GM12878 (cell line): ENCODE measurements at regions not wholly inside any gene's neighbourhood (a gene's known extent, or its start where the extent isn't known, plus 50 kb on each side); places are given as distances from the start of the nearest gene placed in this dataset.
"Not testable (repeated sequence)": the region's sequence is repeated elsewhere in the genome, so short reads cannot be mapped to it uniquely, and the experiment has no call there.

Experiments
- ATAC-seq: fragments of 200-7000 bp; cut with Tn5 transposase; 3 replicates; pipeline ENCODE4 v1.9.1; 2020; ENCODE audit warnings: mild to moderate bottlenecking, moderate library complexity
- BruUV-seq: library from RNA; stranded (reverse); fragments of 400-500 nt; replicated peaks from 2 replicates; lab custom pipeline; 2021; lab: Mats Ljungman, UMichigan
- CTCF ChIA-PET: fragments of 300-600 bp; sonication (Branson Sonifier 250); formaldehyde crosslinking; extraction: SDS; loops from one replicate; lab custom pipeline; 2021; ENCODE audit warnings: inconsistent platforms; lab: Yijun Ruan, JAX
- POLR2A ChIA-PET: fragments of 350-600 bp; formaldehyde crosslinking; extraction: SDS; loops from one replicate; lab custom pipeline; 2021; ENCODE audit warnings: inconsistent platforms; lab: Charles Lee
- RAD21 ChIA-PET: fragments of 300-600 bp; sonication (Branson Sonifier 250); formaldehyde crosslinking; loops from one replicate; lab custom pipeline; 2023; ENCODE audit warnings: antibody characterized with exemption; ENCODE audit not compliant: unreplicated experiment; lab: Charles Lee
- SMC1A ChIA-PET: fragments of 300-600 bp; sonication (Branson Sonifier 250); formaldehyde crosslinking; loops from one replicate; lab custom pipeline; 2023; ENCODE audit not compliant: unreplicated experiment, uncharacterized antibody; lab: Charles Lee
- DNase-seq: peaks from one replicate; pipeline ENCODE4 v3.0.0-alpha.2; 2011; ENCODE audit warnings: low read depth, low spot score
- FAIRE-seq: peaks from 3 replicates; lab custom pipeline; 2011; peaks lifted over from hg19 to GRCh38; lab: Jason Lieb, UNC
- H2AFZ ChIP-seq: 2 replicates; pipeline ENCODE4 v1.6.0; 2011; ENCODE audit warnings: low read depth, low read length, control low read depth; ENCODE audit not compliant: control insufficient read depth
- H3K27ac ChIP-seq: 2 replicates; pipeline ENCODE4 v1.5.1; 2011; ENCODE audit warnings: control low read depth; ENCODE audit not compliant: control insufficient read depth, insufficient read depth
- H3K27me3 ChIP-seq, 2 experiments: replicated peaks in 1 of 2; 2 replicates each; pipeline versions ENCODE4 v1.6.0 to v1.6.1; 2011; ENCODE audit warnings: low read length in 1 of 2; ENCODE audit not compliant: control insufficient read depth in 2 of 2, insufficient read depth in 2 of 2
- H3K36me3 ChIP-seq, 2 experiments: 2 replicates each; pipeline ENCODE4 v1.5.1; 2011; ENCODE audit warnings: low read length in 1 of 2; ENCODE audit not compliant: control insufficient read depth in 2 of 2, insufficient read depth in 2 of 2
- H3K4me1 ChIP-seq: 2 replicates; pipeline ENCODE4 v1.6.1; 2011; ENCODE audit warnings: mild to moderate bottlenecking, low read length, moderate library complexity, mixed read lengths; ENCODE audit not compliant: control insufficient read depth, insufficient read depth
- H3K4me2 ChIP-seq: 2 replicates; pipeline ENCODE4 v1.6.0; 2011; ENCODE audit warnings: control low read depth; ENCODE audit not compliant: control insufficient read depth, insufficient read depth
- H3K4me3 ChIP-seq: fragments of 200-600 bp; sonication (generic); 2 replicates; pipeline ENCODE4 v1.5.1; 2016
- H3K79me2 ChIP-seq: 2 replicates; pipeline ENCODE4 v1.6.0; 2011; ENCODE audit warnings: low read length; ENCODE audit not compliant: control insufficient read depth, insufficient read depth
- H3K9ac ChIP-seq: 2 replicates; pipeline ENCODE4 v1.8.0; 2011; ENCODE audit warnings: low read length, control low read depth, mixed read lengths; ENCODE audit not compliant: control insufficient read depth, insufficient read depth
- H3K9me3 ChIP-seq: replicated peaks from 3 replicates; pipeline ENCODE4 v1.5.1; 2011; ENCODE audit warnings: mild to moderate bottlenecking, low read length; ENCODE audit not compliant: control insufficient read depth, insufficient read depth
- H4K20me1 ChIP-seq: 2 replicates; pipeline ENCODE4 v1.6.0; 2011; ENCODE audit not compliant: control insufficient read depth, insufficient read depth
- BMI1 ChIP-seq: fragments of 450-650 bp; IDR thresholded peaks from 2 replicates; pipeline ENCODE4 v1.6.1; 2016; ENCODE audit warnings: mild to moderate bottlenecking, moderate library complexity, borderline replicate concordance
- WGBS: methylation state at CpG from one replicate; pipeline ENCODE4 v1.1.6; 2016; ENCODE audit warnings: low lambda C conversion rate; ENCODE audit not compliant: insufficient replicate concordance, insufficient coverage; ENCODE audit errors: missing lambda C conversion rate; 5-methylcytosine and 5-hydroxymethylcytosine counted together
- in situ Hi-C: fragments of 300-500 bp; cut with MboI; formaldehyde crosslinking; loops from 9 replicates; pipeline ENCODE4 v1.14.3; 2018; ENCODE audit warnings: mixed read lengths
- intact Hi-C: fragments of 100-400 bp; cut with micrococcal nuclease; formaldehyde crosslinking; loops from one replicate; pipeline ENCODE4 v1.14.2; 2022; ENCODE audit not compliant: unreplicated experiment

DNA sequence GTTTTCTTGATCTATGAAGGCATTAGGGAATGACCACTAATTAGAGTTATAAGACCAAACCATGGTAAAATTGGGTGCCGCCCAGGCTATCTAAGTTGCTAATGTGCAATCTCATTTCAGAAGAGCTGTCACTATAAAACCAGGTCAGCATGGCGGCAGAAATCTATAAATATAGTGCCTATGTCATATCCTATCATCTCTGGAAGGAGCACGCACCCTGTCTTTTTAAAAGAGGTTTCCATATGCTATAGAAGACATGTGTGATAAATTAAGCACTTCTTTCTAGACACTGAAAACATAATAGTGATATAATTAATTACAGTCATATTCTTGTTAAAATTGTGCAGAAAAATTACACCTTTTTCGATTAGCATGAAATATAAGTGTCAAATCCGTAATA lies 152.0 kb upstream of the MDFIC2 start (continued):
- no peak for TF ChIP-seq BMI1
- TF ChIP-seq, all 136 proteins: peak for 0

DNA sequence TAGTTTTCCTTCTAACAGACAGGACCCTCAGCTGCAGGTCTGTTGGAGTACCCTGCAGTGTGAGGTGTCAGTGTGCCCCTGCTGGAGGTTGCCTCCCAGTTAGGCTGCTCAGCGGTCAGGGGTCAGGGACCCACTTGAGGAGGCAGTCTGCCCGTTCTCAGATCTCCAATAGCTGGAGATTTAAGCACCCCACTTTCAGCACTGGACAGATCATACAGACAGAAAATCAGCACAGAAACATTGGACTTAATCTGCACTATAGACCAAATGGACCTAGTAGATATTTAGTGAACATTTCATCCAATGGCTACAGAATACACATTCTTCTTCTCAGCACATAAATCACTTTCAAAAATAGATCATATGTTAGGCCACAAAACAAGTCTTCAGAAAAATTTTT lies 137.8 kb upstream of the MDFIC2 start:
- H3K36me3 ChIP-seq, H3K79me2 ChIP-seq, POLR2A ChIA-PET, H3K9me3 ChIP-seq, H2AFZ ChIP-seq, DNase-seq, ATAC-seq, H3K9ac ChIP-seq, in situ Hi-C loops, CTCF ChIA-PET, BruUV-seq, FAIRE-seq, RAD21 ChIA-PET, intact Hi-C loops, H3K4me3 ChIP-seq, H4K20me1 ChIP-seq, H3K4me1 ChIP-seq, H3K4me2 ChIP-seq, SMC1A ChIA-PET, H3K27me3 ChIP-seq, H3K27ac ChIP-seq: not testable (repeated sequence)
- WGBS: 19% methylated on average over 2 of the region's 2 CpGs

DNA sequence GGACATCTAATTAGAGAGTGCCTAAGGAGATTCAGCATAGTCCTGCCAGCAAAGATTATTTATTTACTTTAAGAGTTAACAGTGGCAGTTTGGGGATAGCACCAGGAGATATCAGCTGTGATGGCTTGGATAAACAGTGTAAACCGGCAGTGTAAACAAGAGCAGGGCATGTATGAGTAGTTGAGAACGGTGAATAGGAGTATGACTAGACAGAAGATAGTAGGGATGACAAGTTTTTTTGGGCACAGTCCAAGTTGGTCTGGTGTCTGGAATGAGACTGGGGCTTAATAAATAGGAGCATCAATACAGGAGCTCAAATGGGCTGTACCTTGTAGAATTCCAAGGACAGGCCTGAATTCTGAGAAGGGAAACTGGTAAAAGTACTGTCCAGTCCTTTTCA lies 123.0 kb upstream of the MDFIC2 start:
- H3K36me3 ChIP-seq, H4K20me1 ChIP-seq, SMC1A ChIA-PET, CTCF ChIA-PET, DNase-seq, H3K27me3 ChIP-seq, H3K79me2 ChIP-seq, POLR2A ChIA-PET, H3K4me2 ChIP-seq, BruUV-seq, H3K4me3 ChIP-seq, ATAC-seq, RAD21 ChIA-PET, H2AFZ ChIP-seq, H3K9me3 ChIP-seq, intact Hi-C loops, H3K9ac ChIP-seq, in situ Hi-C loops, H3K4me1 ChIP-seq, FAIRE-seq, H3K27ac ChIP-seq: not testable (repeated sequence)
- 51% methylated on average over 2 of the region's 2 CpGs for WGBS
